SK-N-SH treated with all-trans-retinoic acid at 6 μM for 48 hours (cell line): ENCODE measurements at regions not wholly inside any gene's neighbourhood (a gene's known extent, or its start where the extent isn't known, plus 50 kb on each side); places are given as distances from the start of the nearest gene placed in this dataset.

Source experiments
- ATAC-seq: fragments of 200-7000 bp; cut with Tn5 transposase; 3 replicates; pipeline ENCODE4 v1.9.1; 2020; ENCODE audit warnings: mild to moderate bottlenecking, moderate library complexity
- ARNTL ChIP-seq: fragments of 450-650 bp; formaldehyde crosslinking; IDR thresholded peaks from 2 replicates; pipeline ENCODE4 v1.5.0; 2020; ENCODE audit warnings: low read depth, mild to moderate bottlenecking, moderate library complexity, borderline replicate concordance
- BACH2 ChIP-seq: fragments of 250-450 bp; sonication (Bioruptor Pico); IDR thresholded peaks from 2 replicates; pipeline ENCODE4 v1.9.0; 2021; ENCODE audit warnings: mild to moderate bottlenecking, borderline replicate concordance
- CREB5 ChIP-seq: fragments of 250-450 bp; sonication (Bioruptor Pico); IDR thresholded peaks from 2 replicates; pipeline ENCODE4 v1.5.1; 2020; ENCODE audit warnings: low read depth, mild to moderate bottlenecking, moderate library complexity
- CSDC2 ChIP-seq: fragments of 250-450 bp; sonication (Bioruptor Pico); IDR thresholded peaks from 2 replicates; pipeline ENCODE4 v1.5.0; 2020; ENCODE audit warnings: mild to moderate bottlenecking, moderate library complexity
- CSRNP3 ChIP-seq: fragments of 250-450 bp; sonication (Bioruptor Pico); IDR thresholded peaks from 2 replicates; pipeline ENCODE4 v1.5.1; 2021; ENCODE audit warnings: mild to moderate bottlenecking, moderate library complexity
- ESRRG ChIP-seq: fragments of 250-450 bp; sonication (Bioruptor Pico); IDR thresholded peaks from 2 replicates; pipeline ENCODE4 v1.6.1; 2021; ENCODE audit warnings: mild to moderate bottlenecking
- GLIS3 ChIP-seq: fragments of 250-450 bp; sonication (Bioruptor Pico); IDR thresholded peaks from 2 replicates; pipeline ENCODE4 v1.5.0; 2020; ENCODE audit warnings: mild to moderate bottlenecking, moderate library complexity
- ISL1 ChIP-seq: fragments of 250-450 bp; sonication (Bioruptor Pico); IDR thresholded peaks from 2 replicates; pipeline ENCODE4 v2.1.2; 2022; ENCODE audit warnings: mild to moderate bottlenecking, moderate library complexity
- PATZ1 ChIP-seq: fragments of 250-450 bp; sonication (Bioruptor Pico); IDR thresholded peaks from 2 replicates; pipeline ENCODE4 v1.8.0; 2020; ENCODE audit warnings: mild to moderate bottlenecking, moderate library complexity, borderline replicate concordance
- POU6F1 ChIP-seq: fragments of 250-450 bp; sonication (Bioruptor Pico); IDR thresholded peaks from 2 replicates; pipeline ENCODE4 v1.8.0; 2021; ENCODE audit warnings: low read depth, mild to moderate bottlenecking, moderate library complexity, borderline replicate concordance
- PPARA ChIP-seq: fragments of 250-450 bp; sonication (Bioruptor Pico); IDR thresholded peaks from 2 replicates; pipeline ENCODE4 v1.5.0; 2020; ENCODE audit warnings: mild to moderate bottlenecking, borderline replicate concordance
- RARB ChIP-seq: fragments of 250-450 bp; sonication (Bioruptor Pico); IDR thresholded peaks from 2 replicates; pipeline ENCODE4 v1.8.0; 2021; ENCODE audit warnings: mild to moderate bottlenecking, moderate library complexity
- SNAI2 ChIP-seq: fragments of 250-450 bp; sonication (Bioruptor Pico); IDR thresholded peaks from 2 replicates; pipeline ENCODE4 v1.5.0; 2020; ENCODE audit warnings: mild to moderate bottlenecking, moderate library complexity
- TCF4 ChIP-seq: fragments of 250-450 bp; sonication (Bioruptor Pico); IDR thresholded peaks from 2 replicates; pipeline ENCODE4 v1.8.0; 2021; ENCODE audit warnings: mild to moderate bottlenecking, moderate library complexity, borderline replicate concordance
- TOX ChIP-seq: fragments of 250-450 bp; sonication (Bioruptor Pico); IDR thresholded peaks from 2 replicates; pipeline ENCODE4 v1.8.0; 2021; ENCODE audit warnings: mild to moderate bottlenecking, moderate library complexity, borderline replicate concordance
- TSHZ2 ChIP-seq: fragments of 250-450 bp; sonication (Bioruptor Pico); IDR thresholded peaks from 2 replicates; pipeline ENCODE4 v1.5.0; 2020; ENCODE audit warnings: mild to moderate bottlenecking, moderate library complexity
- ZC3H10 ChIP-seq: fragments of 250-450 bp; sonication (Bioruptor Pico); IDR thresholded peaks from 2 replicates; pipeline ENCODE4 v1.5.1; 2021; ENCODE audit warnings: mild to moderate bottlenecking, moderate library complexity
- ZFP3 ChIP-seq: fragments of 250-450 bp; sonication (Bioruptor Pico); IDR thresholded peaks from 2 replicates; pipeline ENCODE4 v1.5.0; 2020; ENCODE audit warnings: mild to moderate bottlenecking, moderate library complexity
- ZFP30 ChIP-seq: fragments of 450-650 bp; formaldehyde crosslinking; IDR thresholded peaks from 2 replicates; pipeline ENCODE4 v1.5.0; 2022; ENCODE audit warnings: mild to moderate bottlenecking, moderate library complexity
- ZNF70 ChIP-seq: fragments of 450-650 bp; formaldehyde crosslinking; IDR thresholded peaks from 2 replicates; pipeline ENCODE4 v1.5.0; 2020; ENCODE audit warnings: mild to moderate bottlenecking, moderate library complexity
- ZNF8 ChIP-seq: fragments of 450-650 bp; formaldehyde crosslinking; IDR thresholded peaks from 2 replicates; pipeline ENCODE4 v1.5.0; 2020; ENCODE audit warnings: mild to moderate bottlenecking, moderate library complexity

- TF ChIP-seq CREB5 (CRISPR knock-in tag) = no peak
- no peak for TF ChIP-seq ESRRG
- TF ChIP-seq ISL1 (CRISPR knock-in tag) = no peak
- no peak for TF ChIP-seq PATZ1
- TF ChIP-seq ZFP30 = no peak
- TF ChIP-seq ARNTL (CRISPR knock-in tag) = no peak
- TF ChIP-seq ZC3H10 (CRISPR knock-in tag) = no peak
- no peak for TF ChIP-seq TOX (CRISPR knock-in tag)
- no peak for TF ChIP-seq RARB (CRISPR knock-in tag)
- no peak for TF ChIP-seq CSRNP3
Measured at GRCh38 chr2:240383099-240383758, 52.2 kb upstream of the GPC1 start (continued).

- TF ChIP-seq RARB (CRISPR knock-in tag) (no peak), GLIS3 (CRISPR knock-in tag) (no peak), ISL1 (CRISPR knock-in tag) (no peak), PATZ1 (no peak), TCF4 (CRISPR knock-in tag) (no peak), SNAI2 (no peak), TOX (CRISPR knock-in tag) (no peak), ZC3H10 (CRISPR knock-in tag) (no peak), CREB5 (CRISPR knock-in tag) (no peak), ESRRG (no peak), POU6F1 (CRISPR knock-in tag) (no peak), PPARA (no peak), CSDC2 (no peak), ARNTL (CRISPR knock-in tag) (no peak), ZNF8 (no peak), BACH2 (CRISPR knock-in tag) (no peak), ZFP3 (CRISPR knock-in tag) (no peak), CSRNP3 (no peak), TSHZ2 (CRISPR knock-in tag) (no peak), ZNF70 (CRISPR knock-in tag) (no peak)
- TF ChIP-seq, all 23 proteins: peak for 0
Measured at GRCh38 chr2:240383871-240384700, 51.4 kb upstream of the GPC1 start.

More at GRCh38 chr2:240383871-240384700, 51.4 kb upstream of the GPC1 start:
- ATAC-seq = no peak
